ENCODE measurements at regions not wholly inside any gene's neighbourhood (a gene's known extent, or its start where the extent isn't known, plus 50 kb on each side); places are given as distances from the start of the nearest gene placed in this dataset.

- no peak for DNase-seq
- H3K4me3 ChIP-seq (ENCODE audit: low read depth, low read length): no peak overlapping the region
- H3K27ac ChIP-seq: no peak overlapping the region
- no peaks in the 10 kb centered on the region for H3K27me3 ChIP-seq (ENCODE audit: insufficient read depth, low read depth, severe bottlenecking)
- no peak for TF ChIP-seq CTCF (IDR thresholded peaks at IDR 0.05; ENCODE audit: low read depth, low read length)
- peaks cover 6% of the 10 kb centered on the region for H3K36me3 ChIP-seq
- H3K9me3 ChIP-seq (ENCODE audit: severe bottlenecking): peaks cover 16% of the 10 kb centered on the region
Measured at GRCh38 chr9:121596515-121596914, 54.9 kb upstream of the DAB2IP start.

- no peak for DNase-seq
- Histone ChIP-seq H3K36me3 (peaks cover 11% of the 10 kb centered on the region), H3K27ac (no peak overlapping the region), H3K27me3 (ENCODE audit: insufficient read depth, low read depth, severe bottlenecking) (no peaks in the 10 kb centered on the region), H3K9me3 (ENCODE audit: severe bottlenecking) (peaks cover 16% of the 10 kb centered on the region), H3K4me3 (ENCODE audit: low read depth, low read length) (no peak overlapping the region)
- no peak for TF ChIP-seq CTCF (IDR thresholded peaks at IDR 0.05; ENCODE audit: low read depth, low read length)
Measured at GRCh38 chr9:121597698-121598166, 53.7 kb upstream of the DAB2IP start.

GRCh38 chr9:121598167-121598964, 53.1 kb upstream of the DAB2IP start:
- TF ChIP-seq CTCF (IDR thresholded peaks at IDR 0.05; ENCODE audit: low read depth, low read length): no peak
- DNase-seq: no peak
- no peak overlapping the region for H3K27ac ChIP-seq
- no peaks in the 10 kb centered on the region for H3K27me3 ChIP-seq (ENCODE audit: insufficient read depth, low read depth, severe bottlenecking)
- no peak overlapping the region for H3K4me3 ChIP-seq (ENCODE audit: low read depth, low read length)
- H3K9me3 ChIP-seq (ENCODE audit: severe bottlenecking): peaks cover 16% of the 10 kb centered on the region
- H3K36me3 ChIP-seq: peaks cover 11% of the 10 kb centered on the region

- peak overlapping the region; percentile 74 for H3K4me3 ChIP-seq (ENCODE audit: low read depth, low read length)
- TF ChIP-seq CTCF (IDR thresholded peaks at IDR 0.05; ENCODE audit: low read depth, low read length): no peak
Measured at GRCh38 chr9:121598965-121599871, 52.2 kb upstream of the DAB2IP start.

GRCh38 chr9:121599872-121600585, 51.4 kb upstream of the DAB2IP start:
- Histone ChIP-seq H3K27ac (peak overlapping the region; percentile 63), H3K36me3 (peaks cover 11% of the 10 kb centered on the region), H3K9me3 (ENCODE audit: severe bottlenecking) (peaks cover 16% of the 10 kb centered on the region), H3K27me3 (ENCODE audit: insufficient read depth, low read depth, severe bottlenecking) (no peaks in the 10 kb centered on the region), H3K4me3 (ENCODE audit: low read depth, low read length) (peak overlapping the region; percentile 74)
- peak; percentile 22; the same call in 1 of the 2 replicates for TF ChIP-seq CTCF (IDR thresholded peaks at IDR 0.05; ENCODE audit: low read depth, low read length)
- peak; percentile 38 for DNase-seq

More at GRCh38 chr9:121598965-121599871, 52.2 kb upstream of the DAB2IP start:
- Histone ChIP-seq H3K27me3 (ENCODE audit: insufficient read depth, low read depth, severe bottlenecking) (no peaks in the 10 kb centered on the region), H3K36me3 (peaks cover 11% of the 10 kb centered on the region), H3K27ac (peak overlapping the region; percentile 63), H3K9me3 (ENCODE audit: severe bottlenecking) (peaks cover 16% of the 10 kb centered on the region)
- peak; percentile 90 for DNase-seq
